ENCODE measurements at regions not wholly inside any gene's neighbourhood (a gene's known extent, or its start where the extent isn't known, plus 50 kb on each side); places are given as distances from the start of the nearest gene placed in this dataset.

GRCh38 chr3:21888656-21889055 lies 137.6 kb upstream of the ZNF385D start:
- TF ChIP-seq CTCF (IDR thresholded peaks at IDR 0.05) (no peak), POLR2A (IDR thresholded peaks at IDR 0.05) (no peak), EP300 (IDR thresholded peaks at IDR 0.05) (no peak)
